ENCODE measurements at regions not wholly inside any gene's neighbourhood (a gene's known extent, or its start where the extent isn't known, plus 50 kb on each side); places are given as distances from the start of the nearest gene placed in this dataset.
"Not testable (repeated sequence)": the region's sequence is repeated elsewhere in the genome, so short reads cannot be mapped to it uniquely, and the experiment has no call there.

GRCh38 chr9:129427149-129427548, 193.8 kb downstream of the C9orf50 start:
- H3K27me3 ChIP-seq (replicated peaks; ENCODE audit: insufficient read depth, low read depth, low read length, poor library complexity) = no peaks in the 10 kb centered on the region
- H3K4me3 ChIP-seq (ENCODE audit: low read depth, low read length, poor library complexity, severe bottlenecking) = no peak overlapping the region
- ChIA-PET POLR2A (ENCODE audit: low non-redundant PET) (no interaction called here), CTCF (no interaction called here)
- no peak for DNase-seq (ENCODE audit: low spot score)
- intact Hi-C loops (cut with micrococcal nuclease; ENCODE audit: unreplicated experiment) = no loop called here
- no TSS peak for BruUV-seq (replicated peaks)
- H3K4me1 ChIP-seq (ENCODE audit: insufficient read depth, low read length, poor library complexity, severe bottlenecking) = peaks cover 5% of the 10 kb centered on the region
- H3K27ac ChIP-seq (ENCODE audit: low read depth, low read length, poor library complexity, severe bottlenecking) = no peak overlapping the region
- H3K9me3 ChIP-seq (ENCODE audit: low read depth, low read length, poor library complexity, severe bottlenecking) = no peaks in the 10 kb centered on the region
- H3K36me3 ChIP-seq (ENCODE audit: insufficient read depth, low read length, poor library complexity, severe bottlenecking) = no peaks in the 10 kb centered on the region
- no peak for TF ChIP-seq EZH2 (IDR thresholded peaks at IDR 0.05; ENCODE audit: borderline replicate concordance, low read depth, low read length, poor library complexity, severe bottlenecking)
- TF ChIP-seq CTCF (conservative IDR thresholded peaks at IDR 0.05; ENCODE audit: low read depth, low read length) = no peak

- CTCF ChIA-PET; intact Hi-C loops (cut with micrococcal nuclease; ENCODE audit: unreplicated experiment); POLR2A ChIA-PET (ENCODE audit: low non-redundant PET); H3K27ac ChIP-seq (ENCODE audit: low read depth, low read length, poor library complexity, severe bottlenecking); H3K4me3 ChIP-seq (ENCODE audit: low read depth, low read length, poor library complexity, severe bottlenecking); H3K9me3 ChIP-seq (ENCODE audit: low read depth, low read length, poor library complexity, severe bottlenecking); DNase-seq (ENCODE audit: low spot score); H3K4me1 ChIP-seq (ENCODE audit: insufficient read depth, low read length, poor library complexity, severe bottlenecking); BruUV-seq (replicated peaks); H3K27me3 ChIP-seq (replicated peaks; ENCODE audit: insufficient read depth, low read depth, low read length, poor library complexity); H3K36me3 ChIP-seq (ENCODE audit: insufficient read depth, low read length, poor library complexity, severe bottlenecking): not testable (repeated sequence)
Measured at GRCh38 chr9:129423755-129424154, 197.1 kb downstream of the C9orf50 start.

- no peak overlapping the region for H3K27ac ChIP-seq (ENCODE audit: low read depth, low read length, poor library complexity, severe bottlenecking)
- intact Hi-C loops (cut with micrococcal nuclease; ENCODE audit: unreplicated experiment) = no loop called here
Measured at GRCh38 chr9:129423216-129423615, 197.7 kb downstream of the C9orf50 start.

More at GRCh38 chr9:129423216-129423615, 197.7 kb downstream of the C9orf50 start:
- no peaks in the 10 kb centered on the region for H3K9me3 ChIP-seq (ENCODE audit: low read depth, low read length, poor library complexity, severe bottlenecking)
- no peaks in the 10 kb centered on the region for H3K27me3 ChIP-seq (replicated peaks; ENCODE audit: insufficient read depth, low read depth, low read length, poor library complexity)
- no TSS peak for BruUV-seq (replicated peaks)
- ChIA-PET CTCF (no interaction called here), POLR2A (ENCODE audit: low non-redundant PET) (no interaction called here)
- H3K4me1 ChIP-seq (ENCODE audit: insufficient read depth, low read length, poor library complexity, severe bottlenecking) = peaks cover 5% of the 10 kb centered on the region
- H3K36me3 ChIP-seq (ENCODE audit: insufficient read depth, low read length, poor library complexity, severe bottlenecking) = no peaks in the 10 kb centered on the region
- TF ChIP-seq EZH2 (IDR thresholded peaks at IDR 0.05; ENCODE audit: borderline replicate concordance, low read depth, low read length, poor library complexity, severe bottlenecking) (no peak), CTCF (conservative IDR thresholded peaks at IDR 0.05; ENCODE audit: low read depth, low read length) (no peak)
- DNase-seq (ENCODE audit: low spot score) = no peak
- H3K4me3 ChIP-seq (ENCODE audit: low read depth, low read length, poor library complexity, severe bottlenecking) = no peak overlapping the region
